OCI-LY7 (cell line): ENCODE measurements at regions not wholly inside any gene's neighbourhood (a gene's known extent, or its start where the extent isn't known, plus 50 kb on each side); places are given as distances from the start of the nearest gene placed in this dataset.

Experiments used
- EZH2phosphoT487 ChIP-seq: fragments of 200-600 bp; sonication (generic); IDR thresholded peaks from 2 replicates; pipeline ENCODE4 v1.6.1; 2018; ENCODE audit warnings: low read depth, borderline replicate concordance, mild to moderate bottlenecking, mixed run types, antibody characterized with exemption, low read length, moderate library complexity, mixed read lengths
- TF ChIP-seq, protein P1 (sequence below): fragments of 200-600 bp; sonication (generic); conservative IDR thresholded peaks from 2 replicates; pipeline ENCODE4 v1.5.1; 2014; ENCODE audit warnings: mild to moderate bottlenecking, antibody characterized with exemption, low read length, moderate library complexity, mixed read lengths

DNA sequence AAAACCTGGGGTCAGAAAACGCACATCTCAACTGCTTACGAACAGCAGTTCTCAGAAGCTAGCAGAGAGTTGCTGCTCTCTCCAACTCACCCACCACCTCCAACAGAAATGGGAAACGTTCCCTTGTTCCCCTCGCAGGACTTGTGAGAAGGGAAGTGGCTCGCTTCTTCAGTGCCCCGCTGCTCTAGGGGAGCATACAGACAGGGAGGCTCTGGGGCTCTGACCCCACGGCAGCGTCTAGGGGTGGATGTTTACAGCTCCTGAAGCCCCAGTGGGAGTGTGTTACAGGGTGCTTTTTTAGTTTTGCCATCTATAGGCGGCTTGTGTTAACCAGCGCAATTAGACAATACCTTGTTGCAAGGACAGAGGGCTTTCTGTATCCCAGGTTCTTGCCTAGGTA is 267.7 kb upstream of the ACTBL2 start:
- TF ChIP-seq, protein P1, sequence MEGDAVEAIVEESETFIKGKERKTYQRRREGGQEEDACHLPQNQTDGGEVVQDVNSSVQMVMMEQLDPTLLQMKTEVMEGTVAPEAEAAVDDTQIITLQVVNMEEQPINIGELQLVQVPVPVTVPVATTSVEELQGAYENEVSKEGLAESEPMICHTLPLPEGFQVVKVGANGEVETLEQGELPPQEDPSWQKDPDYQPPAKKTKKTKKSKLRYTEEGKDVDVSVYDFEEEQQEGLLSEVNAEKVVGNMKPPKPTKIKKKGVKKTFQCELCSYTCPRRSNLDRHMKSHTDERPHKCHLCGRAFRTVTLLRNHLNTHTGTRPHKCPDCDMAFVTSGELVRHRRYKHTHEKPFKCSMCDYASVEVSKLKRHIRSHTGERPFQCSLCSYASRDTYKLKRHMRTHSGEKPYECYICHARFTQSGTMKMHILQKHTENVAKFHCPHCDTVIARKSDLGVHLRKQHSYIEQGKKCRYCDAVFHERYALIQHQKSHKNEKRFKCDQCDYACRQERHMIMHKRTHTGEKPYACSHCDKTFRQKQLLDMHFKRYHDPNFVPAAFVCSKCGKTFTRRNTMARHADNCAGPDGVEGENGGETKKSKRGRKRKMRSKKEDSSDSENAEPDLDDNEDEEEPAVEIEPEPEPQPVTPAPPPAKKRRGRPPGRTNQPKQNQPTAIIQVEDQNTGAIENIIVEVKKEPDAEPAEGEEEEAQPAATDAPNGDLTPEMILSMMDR = no peak
- no peak for TF ChIP-seq EZH2phosphoT487
